H9 (cell line): ENCODE measurements at regions not wholly inside any gene's neighbourhood (a gene's known extent, or its start where the extent isn't known, plus 50 kb on each side); places are given as distances from the start of the nearest gene placed in this dataset.

Experiments used
- DNase-seq: peaks from one replicate; pipeline ENCODE4 v3.0.0-alpha.2; 2017
- H2AFZ ChIP-seq: one replicate; pipeline ENCODE4 v1.6.1; 2013; ENCODE audit warnings: mild to moderate bottlenecking, low read length, control low read depth, moderate library complexity
- H2AK5ac ChIP-seq: 2 replicates; pipeline ENCODE4 v1.6.1; 2013; ENCODE audit warnings: low read length, control low read depth, mixed read lengths; ENCODE audit not compliant: insufficient read length
- H2BK120ac ChIP-seq: one replicate; pipeline ENCODE4 v1.6.1; 2013; ENCODE audit warnings: low read depth, mild to moderate bottlenecking, low read length, control low read depth, inconsistent platforms; ENCODE audit not compliant: poor library complexity, severe bottlenecking
- H2BK12ac ChIP-seq: 2 replicates; pipeline ENCODE4 v1.6.1; 2013; ENCODE audit warnings: low read length, control low read depth, mixed read lengths, low read depth; ENCODE audit not compliant: insufficient read length
- H2BK15ac ChIP-seq: 2 replicates; pipeline ENCODE4 v1.6.1; 2013; ENCODE audit warnings: low read depth, low read length, control low read depth
- H2BK20ac ChIP-seq: one replicate; pipeline ENCODE4 v1.6.1; 2013; ENCODE audit warnings: low read depth, mild to moderate bottlenecking, low read length, control low read depth, inconsistent platforms; ENCODE audit not compliant: poor library complexity, severe bottlenecking
- H2BK5ac ChIP-seq: 2 replicates; pipeline ENCODE4 v1.6.1; 2013; ENCODE audit warnings: low read length, control low read depth, mixed read lengths; ENCODE audit not compliant: insufficient read length
- H3K14ac ChIP-seq: 2 replicates; pipeline ENCODE4 v1.6.1; 2013; ENCODE audit warnings: low read length, control low read depth; ENCODE audit not compliant: insufficient read depth
- H3K18ac ChIP-seq: 2 replicates; pipeline ENCODE4 v1.6.1; 2013; ENCODE audit warnings: low read depth, mild to moderate bottlenecking, mixed read lengths, low read length, control low read depth; ENCODE audit not compliant: insufficient read length
- H3K23ac ChIP-seq: 2 replicates; pipeline ENCODE4 v1.6.1; 2013; ENCODE audit warnings: low read length, control low read depth, mixed read lengths, low read depth; ENCODE audit not compliant: insufficient read length
- H3K23me2 ChIP-seq: 2 replicates; pipeline ENCODE4 v1.6.1; 2013; ENCODE audit warnings: low read depth, mild to moderate bottlenecking, mixed read lengths, low read length, control low read depth; ENCODE audit not compliant: insufficient read length, poor library complexity, severe bottlenecking
- H3K27ac ChIP-seq: 2 replicates; pipeline ENCODE4 v1.5.1; 2013; ENCODE audit warnings: low read length, control low read depth, mixed read lengths, low read depth; ENCODE audit not compliant: insufficient read length
- H3K27me3 ChIP-seq: 2 replicates; pipeline ENCODE4 v1.6.1; 2013; ENCODE audit warnings: low read length, control low read depth, inconsistent platforms; ENCODE audit not compliant: insufficient read depth
- H3K4ac ChIP-seq: 2 replicates; pipeline ENCODE4 v1.6.1; 2013; ENCODE audit warnings: low read depth, mild to moderate bottlenecking, control low read depth, inconsistent platforms, low read length, moderate library complexity
- H3K4me1 ChIP-seq: 2 replicates; pipeline ENCODE4 v1.6.1; 2013; ENCODE audit warnings: low read length, control low read depth, inconsistent platforms; ENCODE audit not compliant: insufficient read depth
- H3K4me2 ChIP-seq: 2 replicates; pipeline ENCODE4 v1.6.1; 2013; ENCODE audit warnings: low read length, control low read depth, mixed read lengths; ENCODE audit not compliant: insufficient read length, insufficient read depth
- H3K56ac ChIP-seq: 2 replicates; pipeline ENCODE4 v1.6.1; 2013; ENCODE audit warnings: low read depth, mild to moderate bottlenecking, mixed read lengths, low read length, control low read depth; ENCODE audit not compliant: insufficient read length
- H3K79me1 ChIP-seq: 2 replicates; pipeline ENCODE4 v1.6.1; 2013; ENCODE audit warnings: low read depth, mild to moderate bottlenecking, moderate library complexity, low read length, control low read depth, inconsistent platforms; ENCODE audit not compliant: insufficient read depth, poor library complexity, severe bottlenecking
- H3K79me2 ChIP-seq: 2 replicates; pipeline ENCODE4 v1.6.1; 2013; ENCODE audit warnings: low read length, control low read depth, inconsistent platforms; ENCODE audit not compliant: insufficient read depth
- H3K9ac ChIP-seq: 2 replicates; pipeline ENCODE4 v1.6.1; 2013; ENCODE audit warnings: low read length, control low read depth, mixed read lengths; ENCODE audit not compliant: insufficient read length; ENCODE audit errors: extremely low read depth
- H3K9me3 ChIP-seq: one replicate; pipeline ENCODE4 v1.6.1; 2013; ENCODE audit warnings: low read depth, low read length, inconsistent platforms; ENCODE audit not compliant: control insufficient read depth
- H3T11ph ChIP-seq: one replicate; pipeline ENCODE4 v1.6.1; 2013; ENCODE audit warnings: mild to moderate bottlenecking, low read length, control low read depth, inconsistent platforms
- H4K20me1 ChIP-seq: one replicate; pipeline ENCODE4 v1.6.1; 2013; ENCODE audit not compliant: control insufficient read depth, insufficient read length, insufficient read depth
- H4K5ac ChIP-seq: 2 replicates; pipeline ENCODE4 v1.6.1; 2013; ENCODE audit warnings: low read depth, mild to moderate bottlenecking, mixed read lengths, low read length, control low read depth; ENCODE audit not compliant: insufficient read length
- H4K8ac ChIP-seq: replicated peaks from 2 replicates; pipeline ENCODE4 v1.6.1; 2013; ENCODE audit warnings: low read length, control low read depth, mixed read lengths, low read depth; ENCODE audit not compliant: insufficient read length
- H4K91ac ChIP-seq: 2 replicates; pipeline ENCODE4 v1.6.1; 2013; ENCODE audit warnings: low read depth, mild to moderate bottlenecking, moderate library complexity, mixed read lengths, low read length, control low read depth; ENCODE audit not compliant: insufficient read length
- H3K27ac Mint-ChIP-seq, 3 experiments: 2 replicates in 2 of 3; 3 replicates in 1 of 3; pipeline ENCODE4 v1.8.0; 2020 to 2021; ENCODE audit warnings: mixed read lengths in 3 of 3, mild to moderate bottlenecking in 1 of 3, moderate library complexity in 1 of 3
- H3K27me3 Mint-ChIP-seq: 2 replicates; pipeline ENCODE4 v1.8.0; 2021; ENCODE audit warnings: low read depth, mild to moderate bottlenecking, moderate library complexity, mixed read lengths
- H3K36me3 Mint-ChIP-seq, 3 experiments: 2 replicates in 2 of 3; 3 replicates in 1 of 3; pipeline ENCODE4 v1.8.0; 2020 to 2021; ENCODE audit warnings: low read depth in 3 of 3, mixed read lengths in 3 of 3; ENCODE audit not compliant: insufficient read depth in 1 of 3
- H3K4me1 Mint-ChIP-seq, 2 experiments: 2 replicates each; pipeline ENCODE4 v1.8.0; 2020; ENCODE audit warnings: mixed read lengths in 2 of 2
- H3K4me3 Mint-ChIP-seq, 2 experiments: 2 replicates in 1 of 2; 3 replicates in 1 of 2; pipeline ENCODE4 v1.8.0; 2020 to 2021; ENCODE audit warnings: mild to moderate bottlenecking in 2 of 2, mixed read lengths in 2 of 2, moderate library complexity in 1 of 2
- H3K9me3 Mint-ChIP-seq, 2 experiments: 2 replicates in 1 of 2; 3 replicates in 1 of 2; pipeline ENCODE4 v1.8.0; 2020; ENCODE audit warnings: mild to moderate bottlenecking in 2 of 2, mixed read lengths in 2 of 2, moderate library complexity in 1 of 2
- CTCF ChIP-seq: fragments of 200-600 bp; sonication (generic); conservative IDR thresholded peaks from 3 replicates; pipeline ENCODE4 v1.8.0; 2021; ENCODE audit warnings: antibody characterized with exemption, mild to moderate bottlenecking
- WGBS: extraction: QIAGEN DNeasy Blood & Tissue Kit; methylation state at CpG from one replicate; pipeline ENCODE4 v1.1.7; 2013; ENCODE audit warnings: missing lambda C conversion rate, low lambda C conversion rate, mixed read lengths; ENCODE audit not compliant: insufficient read length; ENCODE audit errors: extremely low coverage; 5-methylcytosine and 5-hydroxymethylcytosine counted together

- no peaks in the 10 kb centered on the region for H3K36me3 Mint-ChIP-seq
- Histone ChIP-seq H2BK20ac (no peak overlapping the region), H2AFZ (no peak overlapping the region), H3K9ac (no peak overlapping the region), H3K4me2 (no peak overlapping the region), H3K27ac (no peak overlapping the region), H4K91ac (no peak overlapping the region), H3K79me2 (no peaks in the 10 kb centered on the region), H2AK5ac (no peak overlapping the region), H3K18ac (no peak overlapping the region), H3K56ac (no peak overlapping the region), H3T11ph (no peak overlapping the region), H2BK5ac (no peak overlapping the region), H3K9me3 (no peaks in the 10 kb centered on the region), H2BK12ac (no peak overlapping the region), H4K20me1 (no peaks in the 10 kb centered on the region), H4K8ac (no peak overlapping the region), H3K23me2 (no peaks in the 10 kb centered on the region), H3K4ac (no peak overlapping the region), H2BK120ac (no peak overlapping the region), H4K5ac (no peak overlapping the region), H3K4me1 (no peaks in the 10 kb centered on the region), H3K79me1 (no peaks in the 10 kb centered on the region), H3K23ac (no peak overlapping the region), H2BK15ac (no peak overlapping the region), H3K14ac (no peak overlapping the region), H3K27me3 (no peaks in the 10 kb centered on the region)
- TF ChIP-seq CTCF: no peak
- no peak overlapping the region for H3K27ac Mint-ChIP-seq
- WGBS: no CpG with 5 or more reads among the region's 2 CpGs
- H3K4me1 Mint-ChIP-seq: peaks cover 0 to 12% of the 10 kb centered on the region in 2 experiments; a peak in 2 of 4 replicates
- H3K27me3 Mint-ChIP-seq: no peaks in the 10 kb centered on the region
- H3K4me3 Mint-ChIP-seq: no peak overlapping the region
- no peak for DNase-seq
- H3K9me3 Mint-ChIP-seq: no peaks in the 10 kb centered on the region
Observed at GRCh38 chr9:102587281-102587680, 407.9 kb upstream of the CYLC2 start.
